ENCODE measurements at regions not wholly inside any gene's neighbourhood (a gene's known extent, or its start where the extent isn't known, plus 50 kb on each side); places are given as distances from the start of the nearest gene placed in this dataset.

DNA sequence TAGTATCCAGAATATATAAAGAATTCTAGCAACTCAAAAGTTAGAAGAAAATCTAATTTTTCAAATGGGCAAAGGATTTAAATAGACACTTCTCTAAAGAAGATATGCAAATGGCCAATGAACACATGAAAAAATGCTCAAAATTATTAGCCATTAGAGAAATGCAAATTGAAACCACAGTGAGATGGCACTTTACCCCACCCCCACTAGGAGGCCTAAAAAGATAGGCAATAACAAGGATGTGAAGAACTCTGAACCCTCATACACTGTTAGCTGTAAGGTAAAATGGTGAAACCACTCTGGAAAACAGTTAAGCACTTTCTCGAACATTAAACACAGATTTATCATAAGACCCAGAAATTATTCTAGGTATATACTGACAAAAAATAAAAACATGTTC lies 71.4 kb upstream of the IRX6 start:
- H3F3A ChIP-seq (replicated peaks; ENCODE audit: insufficient read depth) = no peaks in the 10 kb centered on the region
- no peaks in the 10 kb centered on the region for H3K36me3 ChIP-seq (replicated peaks in 1 of 2; ENCODE audit: control insufficient read depth in 1 of 2, insufficient read depth in 2 of 2, low read length in 1 of 2)
- ChIA-PET CTCF (no interaction called here), POLR2A (no interaction called here)
- H3K9me2 ChIP-seq = no peaks in the 10 kb centered on the region
- H3K9me3 ChIP-seq = no peaks in the 10 kb centered on the region
- DNase-seq = no peak
- H3K4me3 ChIP-seq (ENCODE audit: low read depth in 2 of 2, low read length in 1 of 2) = no peak overlapping the region
- no peak overlapping the region for H2AFZ ChIP-seq (ENCODE audit: low read depth)
- no peak overlapping the region for H3K27ac ChIP-seq (ENCODE audit: low read depth in 2 of 2, low read length in 1 of 2)
- H4K20me1 ChIP-seq (ENCODE audit: insufficient read depth) = no peaks in the 10 kb centered on the region
- 8% methylated on average over 1 of the region's 1 CpG for WGBS (ENCODE audit: low lambda C conversion rate)
- H3K9ac ChIP-seq = no peak overlapping the region
- H3K4me2 ChIP-seq = no peak overlapping the region
- no peaks in the 10 kb centered on the region for H3K79me2 ChIP-seq (ENCODE audit: insufficient read depth)
- H3K4me1 ChIP-seq (ENCODE audit: control insufficient read depth in 1 of 2, insufficient read depth in 2 of 2, low read depth in 1 of 2, low read length in 1 of 2) = peaks cover 0 to 22% of the 10 kb centered on the region in 2 experiments; a peak in 1 of 4 replicates
- TF ChIP-seq CHD2 (IDR thresholded peaks at IDR 0.05; ENCODE audit: low read length, partially characterized antibody) = no peak
- TF ChIP-seq GATA2 (CRISPR knock-in tag; IDR thresholded peaks at IDR 0.05) = no peak
- TF ChIP-seq, protein P1, sequence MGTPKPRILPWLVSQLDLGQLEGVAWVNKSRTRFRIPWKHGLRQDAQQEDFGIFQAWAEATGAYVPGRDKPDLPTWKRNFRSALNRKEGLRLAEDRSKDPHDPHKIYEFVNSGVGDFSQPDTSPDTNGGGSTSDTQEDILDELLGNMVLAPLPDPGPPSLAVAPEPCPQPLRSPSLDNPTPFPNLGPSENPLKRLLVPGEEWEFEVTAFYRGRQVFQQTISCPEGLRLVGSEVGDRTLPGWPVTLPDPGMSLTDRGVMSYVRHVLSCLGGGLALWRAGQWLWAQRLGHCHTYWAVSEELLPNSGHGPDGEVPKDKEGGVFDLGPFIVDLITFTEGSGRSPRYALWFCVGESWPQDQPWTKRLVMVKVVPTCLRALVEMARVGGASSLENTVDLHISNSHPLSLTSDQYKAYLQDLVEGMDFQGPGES (IDR thresholded peaks at IDR 0.05; ENCODE audit: low read depth, low read length) = no peak
- TF ChIP-seq RAD21 (IDR thresholded peaks at IDR 0.05; ENCODE audit: low read length) = no peak
- TF ChIP-seq FOSL2 (IDR thresholded peaks at IDR 0.05; ENCODE audit: borderline replicate concordance, low read depth) = no peak
- no peak for TF ChIP-seq MXI1 (IDR thresholded peaks at IDR 0.05; ENCODE audit: low read depth, low read length)
- no peak for TF ChIP-seq YY1 (IDR thresholded peaks at IDR 0.05; ENCODE audit: low read depth)
- no peak for TF ChIP-seq RXRA (IDR thresholded peaks at IDR 0.05; ENCODE audit: borderline replicate concordance, low read depth)
- TF ChIP-seq, protein P2, sequence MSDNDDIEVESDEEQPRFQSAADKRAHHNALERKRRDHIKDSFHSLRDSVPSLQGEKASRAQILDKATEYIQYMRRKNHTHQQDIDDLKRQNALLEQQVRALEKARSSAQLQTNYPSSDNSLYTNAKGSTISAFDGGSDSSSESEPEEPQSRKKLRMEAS (IDR thresholded peaks at IDR 0.05; ENCODE audit: low read depth) = no peak
- TF ChIP-seq RCOR1 (IDR thresholded peaks at IDR 0.05; ENCODE audit: low read length) = no peak
- no peak for TF ChIP-seq FOXM1 (IDR thresholded peaks at IDR 0.05; ENCODE audit: low read depth)
- no peak for TF ChIP-seq EP300 (IDR thresholded peaks at IDR 0.05; ENCODE audit: borderline replicate concordance in 1 of 2, low read depth in 1 of 2, low read length in 1 of 2)
- TF ChIP-seq, protein P3, sequence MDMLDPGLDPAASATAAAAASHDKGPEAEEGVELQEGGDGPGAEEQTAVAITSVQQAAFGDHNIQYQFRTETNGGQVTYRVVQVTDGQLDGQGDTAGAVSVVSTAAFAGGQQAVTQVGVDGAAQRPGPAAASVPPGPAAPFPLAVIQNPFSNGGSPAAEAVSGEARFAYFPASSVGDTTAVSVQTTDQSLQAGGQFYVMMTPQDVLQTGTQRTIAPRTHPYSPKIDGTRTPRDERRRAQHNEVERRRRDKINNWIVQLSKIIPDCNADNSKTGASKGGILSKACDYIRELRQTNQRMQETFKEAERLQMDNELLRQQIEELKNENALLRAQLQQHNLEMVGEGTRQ (IDR thresholded peaks at IDR 0.05; ENCODE audit: borderline replicate concordance, low read depth, low read length) = no peak
- no peak for TF ChIP-seq MEF2A (IDR thresholded peaks at IDR 0.05; ENCODE audit: borderline replicate concordance, low read depth)
- TF ChIP-seq, protein P4, sequence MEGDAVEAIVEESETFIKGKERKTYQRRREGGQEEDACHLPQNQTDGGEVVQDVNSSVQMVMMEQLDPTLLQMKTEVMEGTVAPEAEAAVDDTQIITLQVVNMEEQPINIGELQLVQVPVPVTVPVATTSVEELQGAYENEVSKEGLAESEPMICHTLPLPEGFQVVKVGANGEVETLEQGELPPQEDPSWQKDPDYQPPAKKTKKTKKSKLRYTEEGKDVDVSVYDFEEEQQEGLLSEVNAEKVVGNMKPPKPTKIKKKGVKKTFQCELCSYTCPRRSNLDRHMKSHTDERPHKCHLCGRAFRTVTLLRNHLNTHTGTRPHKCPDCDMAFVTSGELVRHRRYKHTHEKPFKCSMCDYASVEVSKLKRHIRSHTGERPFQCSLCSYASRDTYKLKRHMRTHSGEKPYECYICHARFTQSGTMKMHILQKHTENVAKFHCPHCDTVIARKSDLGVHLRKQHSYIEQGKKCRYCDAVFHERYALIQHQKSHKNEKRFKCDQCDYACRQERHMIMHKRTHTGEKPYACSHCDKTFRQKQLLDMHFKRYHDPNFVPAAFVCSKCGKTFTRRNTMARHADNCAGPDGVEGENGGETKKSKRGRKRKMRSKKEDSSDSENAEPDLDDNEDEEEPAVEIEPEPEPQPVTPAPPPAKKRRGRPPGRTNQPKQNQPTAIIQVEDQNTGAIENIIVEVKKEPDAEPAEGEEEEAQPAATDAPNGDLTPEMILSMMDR (IDR thresholded peaks at IDR 0.05) = no peak
- TF ChIP-seq GABPA (IDR thresholded peaks at IDR 0.05; ENCODE audit: low read depth) = no peak
- no peak for TF ChIP-seq RFX5 (IDR thresholded peaks at IDR 0.05; ENCODE audit: low read length)
- TF ChIP-seq, protein P5, sequence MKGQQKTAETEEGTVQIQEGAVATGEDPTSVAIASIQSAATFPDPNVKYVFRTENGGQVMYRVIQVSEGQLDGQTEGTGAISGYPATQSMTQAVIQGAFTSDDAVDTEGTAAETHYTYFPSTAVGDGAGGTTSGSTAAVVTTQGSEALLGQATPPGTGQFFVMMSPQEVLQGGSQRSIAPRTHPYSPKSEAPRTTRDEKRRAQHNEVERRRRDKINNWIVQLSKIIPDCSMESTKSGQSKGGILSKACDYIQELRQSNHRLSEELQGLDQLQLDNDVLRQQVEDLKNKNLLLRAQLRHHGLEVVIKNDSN (IDR thresholded peaks at IDR 0.05; ENCODE audit: borderline replicate concordance, low read depth) = no peak
- H3K27me3 ChIP-seq (ENCODE audit: insufficient read depth) = no peaks in the 10 kb centered on the region

All from SK-N-SH (cell line).